RWPE1 (cell line): ENCODE measurements at regions not wholly inside any gene's neighbourhood (a gene's known extent, or its start where the extent isn't known, plus 50 kb on each side); places are given as distances from the start of the nearest gene placed in this dataset.

Experiments
- CTCF ChIA-PET: fragments of 350-600 bp; sonication (Branson Sonifier 250); formaldehyde crosslinking; extraction: SDS; loops from one replicate; lab custom pipeline; 2021; lab: Yijun Ruan, JAX
- POLR2A ChIA-PET: fragments of 400-600 bp; formaldehyde crosslinking; extraction: SDS; loops from one replicate; lab custom pipeline; 2020; ENCODE audit warnings: antibody characterized with exemption; ENCODE audit not compliant: low non-redundant PET; lab: Yijun Ruan, JAX
- DNase-seq: peaks from one replicate; pipeline ENCODE4 v3.0.0; 2012; ENCODE audit warnings: low spot score
- H3K27ac ChIP-seq: fragments of 450-650 bp; 2 replicates; pipeline ENCODE4 v1.5.1; 2017
- TF ChIP-seq, protein P1 (sequence below): fragments of 450-650 bp; conservative IDR thresholded peaks from 2 replicates; pipeline ENCODE4 v1.5.1; 2017; ENCODE audit warnings: low read depth, mild to moderate bottlenecking

DNA sequence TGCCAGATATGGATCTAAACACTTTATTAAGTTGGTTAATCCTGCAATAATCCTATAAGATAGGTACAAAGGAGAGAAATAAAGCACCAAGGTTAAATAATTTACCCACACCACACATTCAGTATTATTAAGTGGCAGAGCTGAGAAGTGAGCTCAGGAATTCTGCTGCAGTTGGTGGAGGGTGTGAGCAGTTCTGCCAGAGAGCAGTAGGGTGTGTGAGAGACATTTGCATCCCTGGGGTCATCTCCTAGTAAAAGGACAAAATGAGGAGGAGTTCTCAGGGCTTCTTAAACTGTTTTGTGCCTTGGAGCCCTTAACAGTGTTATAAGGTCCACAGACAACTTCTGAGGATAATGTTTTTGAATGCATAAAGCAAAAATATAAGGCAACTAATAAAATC is 484.5 kb downstream of the TAFA4 start:
- ChIA-PET CTCF (no interaction called here), POLR2A (no interaction called here)
- no peak for DNase-seq
- TF ChIP-seq, protein P1, sequence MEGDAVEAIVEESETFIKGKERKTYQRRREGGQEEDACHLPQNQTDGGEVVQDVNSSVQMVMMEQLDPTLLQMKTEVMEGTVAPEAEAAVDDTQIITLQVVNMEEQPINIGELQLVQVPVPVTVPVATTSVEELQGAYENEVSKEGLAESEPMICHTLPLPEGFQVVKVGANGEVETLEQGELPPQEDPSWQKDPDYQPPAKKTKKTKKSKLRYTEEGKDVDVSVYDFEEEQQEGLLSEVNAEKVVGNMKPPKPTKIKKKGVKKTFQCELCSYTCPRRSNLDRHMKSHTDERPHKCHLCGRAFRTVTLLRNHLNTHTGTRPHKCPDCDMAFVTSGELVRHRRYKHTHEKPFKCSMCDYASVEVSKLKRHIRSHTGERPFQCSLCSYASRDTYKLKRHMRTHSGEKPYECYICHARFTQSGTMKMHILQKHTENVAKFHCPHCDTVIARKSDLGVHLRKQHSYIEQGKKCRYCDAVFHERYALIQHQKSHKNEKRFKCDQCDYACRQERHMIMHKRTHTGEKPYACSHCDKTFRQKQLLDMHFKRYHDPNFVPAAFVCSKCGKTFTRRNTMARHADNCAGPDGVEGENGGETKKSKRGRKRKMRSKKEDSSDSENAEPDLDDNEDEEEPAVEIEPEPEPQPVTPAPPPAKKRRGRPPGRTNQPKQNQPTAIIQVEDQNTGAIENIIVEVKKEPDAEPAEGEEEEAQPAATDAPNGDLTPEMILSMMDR, result no peak
- no peak overlapping the region for H3K27ac ChIP-seq

DNA sequence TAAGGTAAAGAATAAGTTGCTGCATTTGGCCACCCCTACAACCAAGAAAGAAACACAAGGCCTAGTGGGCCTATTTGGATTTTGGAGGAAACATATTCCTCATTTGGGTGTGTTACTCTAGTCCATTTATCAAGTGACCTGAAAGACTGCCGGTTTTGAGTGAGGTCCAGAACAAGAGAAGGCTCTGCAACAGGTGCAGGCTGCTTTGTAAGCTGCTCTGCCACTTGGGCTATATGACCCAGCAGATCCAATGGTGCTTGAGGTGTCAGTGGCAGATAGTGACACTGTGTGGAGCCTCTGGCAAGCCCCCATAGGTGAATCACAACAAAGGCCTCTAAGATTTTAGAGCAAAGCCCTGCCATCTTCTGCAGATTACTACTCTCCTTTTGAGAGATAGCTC is 491.3 kb downstream of the TAFA4 start:
- POLR2A ChIA-PET, result no interaction called here
- no peak overlapping the region for H3K27ac ChIP-seq
- CTCF ChIA-PET, result no interaction called here
- TF ChIP-seq, protein P1, result no peak
- DNase-seq, result no peak

DNA sequence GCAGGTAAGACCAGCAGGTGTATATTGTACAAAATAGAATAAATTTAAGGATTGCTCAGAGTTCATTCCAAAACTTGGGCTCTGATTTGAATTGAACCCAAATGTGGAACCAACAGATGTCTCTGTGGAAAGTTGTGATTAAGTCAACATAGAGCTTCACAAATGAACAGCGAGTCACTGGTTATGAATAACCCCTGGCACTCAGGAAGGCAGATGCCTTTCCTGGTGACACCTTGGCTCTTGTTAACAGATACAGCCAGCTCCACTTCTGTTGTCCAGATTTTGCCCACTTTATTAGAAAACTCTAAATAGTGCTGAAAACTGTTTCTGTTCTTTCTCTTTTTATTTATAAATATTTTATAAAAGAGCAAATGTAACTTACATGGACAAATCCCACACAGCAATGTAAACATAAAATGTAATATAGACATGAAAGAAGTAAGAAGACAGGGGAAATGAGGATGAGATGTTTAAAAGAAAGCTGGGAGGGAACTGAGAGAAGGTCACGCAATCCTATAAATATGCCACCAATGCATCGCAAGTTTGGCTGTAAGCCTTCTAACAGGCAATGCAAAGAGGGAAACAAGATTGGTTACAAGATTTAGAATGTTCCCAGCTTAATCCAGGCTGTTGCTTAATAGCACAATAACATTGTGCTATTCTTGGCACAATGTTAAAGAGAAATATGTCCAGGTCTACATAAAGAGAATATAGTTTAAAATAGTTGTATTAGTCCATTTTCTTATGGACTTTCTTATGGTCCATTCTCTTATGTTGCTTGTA is 495.5 kb downstream of the TAFA4 start:
- DNase-seq, result no peak
- TF ChIP-seq, protein P1, result no peak
- H3K27ac ChIP-seq, result no peak overlapping the region
- ChIA-PET CTCF (no interaction called here), POLR2A (no interaction called here)

DNA sequence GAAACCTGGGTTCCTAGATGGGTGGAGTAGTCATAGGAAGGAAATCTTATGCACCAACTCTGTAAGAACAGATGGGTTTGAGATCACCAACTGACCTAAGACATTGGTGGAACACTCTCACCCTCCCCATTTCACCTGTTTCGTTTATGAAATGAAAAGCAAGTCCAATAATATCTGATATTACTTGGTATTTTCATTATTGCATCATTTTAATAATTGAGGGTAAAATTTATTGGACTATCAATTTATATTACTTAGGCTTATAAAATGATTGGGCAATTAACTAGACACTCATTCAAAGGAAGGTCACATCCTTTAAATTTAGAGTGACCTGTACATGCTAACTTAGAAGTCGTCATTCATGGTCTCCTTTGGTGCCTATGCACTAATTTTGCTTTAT is 503.9 kb downstream of the TAFA4 start:
- no peak for DNase-seq
- CTCF ChIA-PET, result no interaction called here
- TF ChIP-seq, protein P1, result no peak
- POLR2A ChIA-PET, result no interaction called here
- H3K27ac ChIP-seq, result no peak overlapping the region

DNA sequence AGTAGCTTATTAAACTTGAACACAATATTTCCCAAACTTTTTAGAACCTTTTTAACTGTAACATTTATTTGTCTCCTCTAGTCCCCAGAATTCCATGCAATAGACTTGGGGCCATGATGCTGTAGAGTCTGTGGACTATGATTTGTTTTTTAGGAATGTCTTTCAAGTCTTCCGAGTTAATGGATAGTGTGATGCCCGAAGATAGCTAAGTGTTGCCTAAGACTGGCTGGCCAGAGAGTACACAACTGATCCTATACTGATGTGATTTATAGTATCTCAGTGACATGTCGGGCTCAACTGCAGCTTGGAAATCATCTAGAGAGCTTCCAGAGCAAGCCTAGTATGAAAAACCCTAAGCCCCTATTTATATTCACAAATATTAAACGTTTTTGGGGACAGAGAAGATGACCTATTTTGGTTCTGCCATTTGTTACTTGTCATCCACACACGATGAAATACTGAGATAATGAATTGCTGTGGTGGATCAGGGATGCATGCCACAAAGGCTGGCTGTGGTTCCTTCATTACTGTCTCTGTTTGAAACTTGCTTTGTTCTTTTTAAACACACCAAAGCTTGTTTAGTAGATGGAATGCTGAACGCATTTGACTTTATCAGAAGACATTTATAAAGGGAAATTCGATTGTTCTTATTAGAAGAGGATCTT is 507.4 kb downstream of the TAFA4 start:
- DNase-seq, result no peak
- H3K27ac ChIP-seq, result no peak overlapping the region
- POLR2A ChIA-PET, result no interaction called here
- CTCF ChIA-PET, result no interaction called here
- TF ChIP-seq, protein P1, result no peak

DNA sequence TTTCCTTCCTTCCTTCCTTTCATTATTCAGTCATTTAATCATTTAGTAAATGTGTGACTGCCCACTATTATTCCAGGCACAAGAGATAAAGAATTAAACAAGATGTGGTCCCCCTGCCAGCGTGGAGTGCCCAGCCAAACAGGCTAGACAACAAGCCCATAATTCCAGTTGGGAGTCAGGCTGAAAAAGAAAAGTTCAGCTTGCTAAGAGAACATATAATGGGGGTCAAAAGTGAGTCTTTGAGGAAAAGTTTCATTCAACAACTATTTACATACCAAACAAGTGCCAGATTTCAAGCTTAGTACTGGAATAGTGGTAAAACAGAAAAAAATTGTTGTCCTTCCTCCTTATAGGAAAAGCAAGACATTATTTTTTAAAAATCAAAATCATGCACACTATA is 523.7 kb downstream of the TAFA4 start:
- H3K27ac ChIP-seq, result no peak overlapping the region
- POLR2A ChIA-PET, result no interaction called here
- CTCF ChIA-PET, result no interaction called here
- TF ChIP-seq, protein P1, result no peak
- DNase-seq, result no peak
